NB4 (cell line): ENCODE measurements at regions not wholly inside any gene's neighbourhood (a gene's known extent, or its start where the extent isn't known, plus 50 kb on each side); places are given as distances from the start of the nearest gene placed in this dataset.

Experiments
- CTCF ChIP-seq: IDR thresholded peaks from one replicate; pipeline ENCODE4 v1.5.1; 2012; ENCODE audit warnings: low read depth, low read length
- MAX ChIP-seq: IDR thresholded peaks from 2 replicates; pipeline ENCODE4 v1.6.1; 2011; ENCODE audit warnings: low read depth, low read length
- MYC ChIP-seq: IDR thresholded peaks from 2 replicates; pipeline ENCODE4 v1.6.1; 2011; ENCODE audit warnings: low read depth, low read length
- POLR2A ChIP-seq: IDR thresholded peaks from 2 replicates; pipeline ENCODE4 v1.6.1; 2011; ENCODE audit warnings: mild to moderate bottlenecking; ENCODE audit not compliant: insufficient read length; ENCODE audit errors: extremely low read depth

DNA sequence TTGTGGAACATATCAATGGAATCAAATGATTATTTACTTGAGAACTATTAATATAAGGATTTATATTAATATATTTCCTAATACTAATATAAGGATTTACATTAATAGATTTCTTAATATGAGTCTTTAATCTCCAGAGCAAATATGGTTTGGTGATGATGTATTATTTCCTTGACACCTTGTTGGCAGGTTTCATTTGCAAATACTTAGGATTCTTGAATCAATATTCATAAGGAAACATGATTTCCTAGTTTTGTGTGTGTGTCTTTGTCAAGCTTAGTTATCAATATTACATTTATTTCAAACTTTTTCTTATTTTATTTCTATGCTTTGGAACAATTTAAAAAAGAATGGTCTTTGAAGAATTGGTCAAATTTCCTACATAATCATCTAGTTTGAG, 138.5 kb downstream of the RAB38 start:
- no peak for TF ChIP-seq CTCF
- no peak for TF ChIP-seq POLR2A
- TF ChIP-seq MAX = no peak
- no peak for TF ChIP-seq MYC
